Choroid plexus epithelial cell (primary cell): ENCODE measurements at regions not wholly inside any gene's neighbourhood (a gene's known extent, or its start where the extent isn't known, plus 50 kb on each side); places are given as distances from the start of the nearest gene placed in this dataset.

Experiments
- DNase-seq: peaks from one replicate; pipeline ENCODE4 v3.0.0-alpha.2; 2010; ENCODE audit warnings: low read depth
- H3K4me3 ChIP-seq: 2 replicates; pipeline ENCODE4 v1.5.1; 2011; ENCODE audit warnings: low read depth, mild to moderate bottlenecking, control low read depth, low read length, moderate library complexity
- CTCF ChIP-seq: conservative IDR thresholded peaks from 2 replicates; pipeline ENCODE4 v1.5.1; 2011; ENCODE audit warnings: low read depth, mild to moderate bottlenecking, control low read depth, inconsistent platforms, low read length, moderate library complexity

- TF ChIP-seq CTCF = no peak
- no peak for DNase-seq
- no peak overlapping the region for H3K4me3 ChIP-seq
Observed at GRCh38 chr13:73675821-73676220, 458.4 kb downstream of the KLF12 start.

GRCh38 chr13:73674570-73674969 lies 459.6 kb downstream of the KLF12 start:
- no peak for DNase-seq
- H3K4me3 ChIP-seq = no peak overlapping the region
- no peak for TF ChIP-seq CTCF

- no peak overlapping the region for H3K4me3 ChIP-seq
- no peak for DNase-seq
- TF ChIP-seq CTCF = no peak
Observed at GRCh38 chr13:73673931-73674330, 460.3 kb downstream of the KLF12 start.

- TF ChIP-seq CTCF = no peak
- H3K4me3 ChIP-seq = no peak overlapping the region
- DNase-seq = no peak
Observed at GRCh38 chr13:73672492-73672891, 461.7 kb downstream of the KLF12 start.

GRCh38 chr13:73671732-73672131 lies 462.5 kb downstream of the KLF12 start:
- no peak for TF ChIP-seq CTCF
- no peak for DNase-seq

GRCh38 chr13:73671011-73671410 lies 463.2 kb downstream of the KLF12 start:
- no peak for TF ChIP-seq CTCF
- DNase-seq = no peak
- no peak overlapping the region for H3K4me3 ChIP-seq

More at GRCh38 chr13:73671732-73672131, 462.5 kb downstream of the KLF12 start:
- H3K4me3 ChIP-seq = no peak overlapping the region

GRCh38 chr13:73667756-73668155 lies 466.4 kb downstream of the KLF12 start:
- no peak for TF ChIP-seq CTCF
- no peak overlapping the region for H3K4me3 ChIP-seq
- DNase-seq = no peak
